Smooth muscle cell (in vitro differentiated cells): ENCODE measurements at regions not wholly inside any gene's neighbourhood (a gene's known extent, or its start where the extent isn't known, plus 50 kb on each side); places are given as distances from the start of the nearest gene placed in this dataset.
"Not testable (repeated sequence)": the region's sequence is repeated elsewhere in the genome, so short reads cannot be mapped to it uniquely, and the experiment has no call there.

Experiments
- DNase-seq: peaks from one replicate; lab custom pipeline; 2025; ENCODE audit not compliant: unreplicated experiment; lab: John Stamatoyannopoulos, UW
- H2AFZ ChIP-seq: fragments of 200-600 bp; sonication (generic); 2 replicates; pipeline ENCODE4 v1.6.0; 2016; ENCODE audit warnings: antibody characterized with exemption, low read depth, mild to moderate bottlenecking
- H3F3A ChIP-seq: fragments of 200-600 bp; sonication (generic); 2 replicates; pipeline ENCODE4 v1.6.0; 2017; ENCODE audit warnings: antibody characterized with exemption, low read depth
- H3K27ac ChIP-seq: fragments of 200-600 bp; sonication (generic); 2 replicates; pipeline ENCODE4 v1.5.1; 2016; ENCODE audit warnings: low read depth, mild to moderate bottlenecking
- H3K27me3 ChIP-seq: fragments of 200-600 bp; sonication (generic); 2 replicates; pipeline ENCODE4 v1.6.1; 2016; ENCODE audit warnings: low read depth, mild to moderate bottlenecking
- H3K36me3 ChIP-seq: fragments of 200-600 bp; sonication (generic); 2 replicates; pipeline ENCODE4 v1.5.1; 2016; ENCODE audit warnings: low read depth
- H3K4me1 ChIP-seq: fragments of 200-600 bp; sonication (generic); 2 replicates; pipeline ENCODE4 v1.5.1; 2016; ENCODE audit warnings: low read depth
- H3K4me2 ChIP-seq: fragments of 200-600 bp; sonication (generic); 2 replicates; pipeline ENCODE4 v1.6.0; 2016; ENCODE audit warnings: mild to moderate bottlenecking
- H3K4me3 ChIP-seq: fragments of 200-600 bp; sonication (generic); 2 replicates; pipeline ENCODE4 v1.5.1; 2016; ENCODE audit warnings: mild to moderate bottlenecking
- H3K79me2 ChIP-seq: fragments of 200-600 bp; sonication (generic); 2 replicates; pipeline ENCODE4 v1.6.0; 2016; ENCODE audit warnings: low read depth, mild to moderate bottlenecking
- H3K9ac ChIP-seq: fragments of 200-600 bp; sonication (generic); 2 replicates; pipeline ENCODE4 v1.6.0; 2016; ENCODE audit warnings: low read depth
- H3K9me3 ChIP-seq: fragments of 200-600 bp; sonication (generic); replicated peaks from 2 replicates; pipeline ENCODE4 v1.5.1; 2016; ENCODE audit warnings: low read depth
- H4K20me1 ChIP-seq: fragments of 200-600 bp; sonication (generic); 2 replicates; pipeline ENCODE4 v1.6.0; 2016; ENCODE audit warnings: low read depth
- CTCF ChIP-seq: fragments of 200-600 bp; sonication (generic); IDR thresholded peaks from 2 replicates; pipeline ENCODE4 v1.5.1; 2017; ENCODE audit warnings: borderline replicate concordance, mild to moderate bottlenecking, antibody characterized with exemption; ENCODE audit not compliant: insufficient read depth, poor library complexity, severe bottlenecking
- WGBS: methylation state at CpG from one replicate; pipeline ENCODE4 v1.1.7; 2016; ENCODE audit warnings: low lambda C conversion rate; 5-methylcytosine and 5-hydroxymethylcytosine counted together

GRCh38 chr12:131274061-131274460 lies 320.4 kb downstream of the ADGRD1 start:
- WGBS, result 94% methylated on average over 12 of the region's 12 CpGs
- no peak for DNase-seq
- H2AFZ ChIP-seq, result no peak overlapping the region

GRCh38 chr12:131274906-131275305 lies 321.2 kb downstream of the ADGRD1 start:
- Histone ChIP-seq H3K4me1 (no peaks in the 10 kb centered on the region), H4K20me1 (no peaks in the 10 kb centered on the region), H3K4me2 (no peak overlapping the region), H3K4me3 (no peak overlapping the region), H3K9ac (no peak overlapping the region), H3K27me3 (no peaks in the 10 kb centered on the region), H3K79me2 (no peaks in the 10 kb centered on the region), H2AFZ (no peak overlapping the region), H3K9me3 (no peaks in the 10 kb centered on the region), H3K36me3 (no peaks in the 10 kb centered on the region), H3F3A (no peaks in the 10 kb centered on the region), H3K27ac (no peak overlapping the region)
- no peak for TF ChIP-seq CTCF
- whole genome bisulfite sequencing, result 91% methylated on average over 14 of the region's 14 CpGs
- DNase-seq, result no peak

More at GRCh38 chr12:131274061-131274460, 320.4 kb downstream of the ADGRD1 start:
- Histone ChIP-seq H4K20me1 (no peaks in the 10 kb centered on the region), H3K79me2 (no peaks in the 10 kb centered on the region), H3K9me3 (no peaks in the 10 kb centered on the region), H3K27me3 (no peaks in the 10 kb centered on the region), H3F3A (no peaks in the 10 kb centered on the region), H3K4me3 (no peak overlapping the region), H3K27ac (no peak overlapping the region), H3K4me2 (no peak overlapping the region), H3K4me1 (no peaks in the 10 kb centered on the region), H3K36me3 (no peaks in the 10 kb centered on the region), H3K9ac (no peak overlapping the region)
- TF ChIP-seq CTCF, result no peak

GRCh38 chr12:131275824-131276223 lies 322.1 kb downstream of the ADGRD1 start:
- Histone ChIP-seq H4K20me1 (no peaks in the 10 kb centered on the region), H3K27ac (no peak overlapping the region), H3F3A (no peaks in the 10 kb centered on the region), H3K79me2 (no peaks in the 10 kb centered on the region), H3K4me2 (no peak overlapping the region), H3K36me3 (no peaks in the 10 kb centered on the region), H3K4me1 (no peaks in the 10 kb centered on the region), H3K9ac (no peak overlapping the region), H3K9me3 (no peaks in the 10 kb centered on the region), H3K4me3 (no peak overlapping the region), H2AFZ (no peak overlapping the region), H3K27me3 (no peaks in the 10 kb centered on the region)
- no peak for TF ChIP-seq CTCF
- 92% methylated on average over 6 of the region's 6 CpGs for WGBS
- no peak for DNase-seq

- Histone ChIP-seq H3K9ac (no peak overlapping the region), H3K27me3 (no peaks in the 10 kb centered on the region), H3K79me2 (no peaks in the 10 kb centered on the region), H2AFZ (no peak overlapping the region), H3K36me3 (no peaks in the 10 kb centered on the region), H3K4me2 (no peak overlapping the region), H4K20me1 (no peaks in the 10 kb centered on the region), H3K9me3 (no peaks in the 10 kb centered on the region), H3F3A (no peaks in the 10 kb centered on the region), H3K27ac (no peak overlapping the region), H3K4me1 (no peaks in the 10 kb centered on the region), H3K4me3 (no peak overlapping the region)
- WGBS, result 91% methylated on average over 14 of the region's 14 CpGs
- no peak for DNase-seq
- TF ChIP-seq CTCF, result no peak
Measured at GRCh38 chr12:131276501-131277185, 322.9 kb downstream of the ADGRD1 start.

GRCh38 chr12:131277186-131278091 lies 323.7 kb downstream of the ADGRD1 start:
- H3K4me2 ChIP-seq, H3K4me3 ChIP-seq, H2AFZ ChIP-seq, H4K20me1 ChIP-seq, H3K9ac ChIP-seq, H3K27me3 ChIP-seq, H3K4me1 ChIP-seq, DNase-seq, H3K36me3 ChIP-seq, H3K27ac ChIP-seq, H3K9me3 ChIP-seq, H3F3A ChIP-seq, H3K79me2 ChIP-seq: not testable (repeated sequence)
- 73% methylated on average over 16 of the region's 18 CpGs for WGBS
